Astrocyte (in vitro differentiated cells and primary cell): ENCODE measurements at regions not wholly inside any gene's neighbourhood (a gene's known extent, or its start where the extent isn't known, plus 50 kb on each side); places are given as distances from the start of the nearest gene placed in this dataset.
A peak's percentile ranks its signal among the peaks of the same experiment; 100 is the strongest.

Experiments used
- DNase-seq: peaks from one replicate; pipeline ENCODE4 v3.0.0-alpha.2; 2010; ENCODE audit warnings: low read depth
- FAIRE-seq: peaks from 2 replicates; lab custom pipeline; 2011; peaks lifted over from hg19 to GRCh38; lab: Jason Lieb, UNC
- H2AFZ ChIP-seq: 2 replicates; pipeline ENCODE4 v1.6.0; 2012; ENCODE audit warnings: low read depth, low read length, inconsistent platforms
- H3K27ac ChIP-seq: 2 replicates; pipeline ENCODE4 v1.5.1; 2011; ENCODE audit warnings: low read depth, low read length, inconsistent platforms
- H3K27me3 ChIP-seq: 2 replicates; pipeline ENCODE4 v1.6.0; 2011; ENCODE audit warnings: low read length, inconsistent platforms; ENCODE audit not compliant: insufficient read depth
- H3K36me3 ChIP-seq: 2 replicates; pipeline ENCODE4 v1.5.1; 2011; ENCODE audit warnings: low read length, inconsistent platforms; ENCODE audit not compliant: insufficient read depth
- H3K4me1 ChIP-seq: 2 replicates; pipeline ENCODE4 v1.5.1; 2011; ENCODE audit warnings: low read length, inconsistent platforms; ENCODE audit not compliant: insufficient read depth
- H3K4me2 ChIP-seq: 2 replicates; pipeline ENCODE4 v1.6.0; 2012; ENCODE audit warnings: low read length, inconsistent platforms
- H3K4me3 ChIP-seq: 2 replicates; pipeline ENCODE4 v1.5.1; 2011; ENCODE audit warnings: low read depth, mild to moderate bottlenecking, low read length, inconsistent platforms; ENCODE audit not compliant: insufficient read depth
- H3K79me2 ChIP-seq: 2 replicates; pipeline ENCODE4 v1.6.0; 2012; ENCODE audit warnings: mild to moderate bottlenecking, low read length, inconsistent platforms; ENCODE audit not compliant: insufficient read depth
- H3K9ac ChIP-seq: 2 replicates; pipeline ENCODE4 v1.6.0; 2012; ENCODE audit warnings: mild to moderate bottlenecking, low read length, inconsistent platforms
- H3K9me3 ChIP-seq: 2 replicates; pipeline ENCODE4 v1.5.1; 2012; ENCODE audit warnings: low read depth, mild to moderate bottlenecking, low read length, inconsistent platforms; ENCODE audit not compliant: insufficient read depth
- H4K20me1 ChIP-seq: 2 replicates; pipeline ENCODE4 v1.6.0; 2012; ENCODE audit warnings: low read length, inconsistent platforms; ENCODE audit not compliant: insufficient read depth
- H3K27ac Mint-ChIP-seq: one replicate; pipeline ENCODE4 v1.8.0; 2021; ENCODE audit warnings: mild to moderate bottlenecking, mixed read lengths; ENCODE audit not compliant: unreplicated experiment
- H3K27me3 Mint-ChIP-seq: one replicate; pipeline ENCODE4 v1.8.0; 2021; ENCODE audit warnings: low read depth, mixed read lengths; ENCODE audit not compliant: unreplicated experiment
- H3K36me3 Mint-ChIP-seq: one replicate; pipeline ENCODE4 v1.8.0; 2021; ENCODE audit warnings: low read depth, mixed read lengths; ENCODE audit not compliant: unreplicated experiment
- H3K4me1 Mint-ChIP-seq: one replicate; pipeline ENCODE4 v1.8.0; 2021; ENCODE audit warnings: low read depth, mixed read lengths; ENCODE audit not compliant: unreplicated experiment
- H3K4me3 Mint-ChIP-seq: one replicate; pipeline ENCODE4 v1.8.0; 2021; ENCODE audit warnings: mild to moderate bottlenecking, moderate library complexity, mixed read lengths; ENCODE audit not compliant: unreplicated experiment
- H3K9me3 Mint-ChIP-seq: one replicate; pipeline ENCODE4 v1.8.0; 2021; ENCODE audit warnings: mild to moderate bottlenecking, mixed read lengths; ENCODE audit not compliant: unreplicated experiment
- CTCF ChIP-seq: IDR thresholded peaks from 2 replicates; pipeline ENCODE4 v1.5.1; 2011; ENCODE audit warnings: low read depth, mild to moderate bottlenecking, inconsistent platforms, low read length, moderate library complexity; ENCODE audit not compliant: insufficient read depth
- EZH2 ChIP-seq: IDR thresholded peaks from 2 replicates; pipeline ENCODE4 v1.6.1; 2012; ENCODE audit warnings: mild to moderate bottlenecking, low read length, inconsistent platforms; ENCODE audit not compliant: insufficient read depth

GRCh38 chr5:73357576-73357975, 91.0 kb downstream of the FOXD1 start:
- Mint-ChIP-seq H3K27me3 (peaks cover 20% of the 10 kb centered on the region), H3K27ac (no peak overlapping the region), H3K9me3 (peaks cover 7% of the 10 kb centered on the region), H3K36me3 (peaks cover 5% of the 10 kb centered on the region), H3K4me1 (peaks cover 7% of the 10 kb centered on the region), H3K4me3 (no peak overlapping the region)
- no peaks in the 10 kb centered on the region for H3K27me3 ChIP-seq
- no peaks in the 10 kb centered on the region for H4K20me1 ChIP-seq
- H3K36me3 ChIP-seq: no peaks in the 10 kb centered on the region
- TF ChIP-seq EZH2: no peak
- no peak for TF ChIP-seq CTCF
- H3K27ac ChIP-seq: no peak overlapping the region
- no peaks in the 10 kb centered on the region for H3K9me3 ChIP-seq
- H2AFZ ChIP-seq: no peak overlapping the region
- H3K4me1 ChIP-seq: no peaks in the 10 kb centered on the region
- no peak for FAIRE-seq
- H3K4me2 ChIP-seq: no peak overlapping the region
- no peak overlapping the region for H3K9ac ChIP-seq
- DNase-seq: no peak
- no peak overlapping the region for H3K4me3 ChIP-seq
- H3K79me2 ChIP-seq: no peaks in the 10 kb centered on the region

- H3K9ac ChIP-seq: no peak overlapping the region
- no peak overlapping the region for H3K4me2 ChIP-seq
- H3K4me3 ChIP-seq: no peak overlapping the region
- H4K20me1 ChIP-seq: no peaks in the 10 kb centered on the region
- peaks cover under 1% of the 10 kb centered on the region for H3K9me3 ChIP-seq
- FAIRE-seq (peak; percentile 54), DNase-seq (peak; percentile 34)
- H2AFZ ChIP-seq: no peak overlapping the region
- no peak overlapping the region for H3K27ac ChIP-seq
- H3K4me1 Mint-ChIP-seq: peaks cover 7% of the 10 kb centered on the region
- peaks cover 5% of the 10 kb centered on the region for H3K36me3 Mint-ChIP-seq
- peaks cover 19% of the 10 kb centered on the region for H3K27me3 Mint-ChIP-seq
- peaks cover 11% of the 10 kb centered on the region for H3K9me3 Mint-ChIP-seq
- no peak overlapping the region for H3K4me3 Mint-ChIP-seq
- H3K4me1 ChIP-seq: no peaks in the 10 kb centered on the region
- H3K27me3 ChIP-seq: no peaks in the 10 kb centered on the region
- H3K79me2 ChIP-seq: no peaks in the 10 kb centered on the region
- H3K36me3 ChIP-seq: no peaks in the 10 kb centered on the region
- TF ChIP-seq EZH2: no peak
- no peak for TF ChIP-seq CTCF
- no peak overlapping the region for H3K27ac Mint-ChIP-seq
These were observed 93.5 kb downstream of the FOXD1 start for GRCh38 chr5:73355108-73355507.

DNA sequence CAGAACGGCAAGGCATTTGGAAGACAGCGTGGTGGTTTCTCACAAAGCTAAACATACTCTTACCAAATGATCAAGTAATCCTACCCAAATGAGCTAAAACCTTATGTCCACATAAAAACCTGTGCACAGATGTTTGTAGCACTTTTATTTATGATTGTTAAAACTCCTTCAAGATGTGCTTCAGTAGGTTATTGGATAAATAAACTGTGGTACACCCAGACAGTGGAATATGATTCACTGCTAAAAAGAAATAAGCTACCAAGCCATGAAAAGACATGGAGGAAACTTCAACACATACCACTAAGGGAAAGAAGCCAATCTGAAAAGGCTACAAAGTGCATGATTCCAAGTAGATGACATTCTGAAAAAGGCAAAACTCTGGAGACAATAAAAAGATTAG, 94.2 kb downstream of the FOXD1 start:
- H3K36me3 Mint-ChIP-seq: peaks cover 5% of the 10 kb centered on the region
- Histone ChIP-seq H3K36me3 (no peaks in the 10 kb centered on the region), H4K20me1 (no peaks in the 10 kb centered on the region), H3K9ac (no peak overlapping the region), H3K79me2 (no peaks in the 10 kb centered on the region), H2AFZ (no peak overlapping the region), H3K9me3 (peaks cover 3% of the 10 kb centered on the region), H3K4me1 (no peaks in the 10 kb centered on the region), H3K4me2 (no peak overlapping the region), H3K27ac (no peak overlapping the region), H3K4me3 (no peak overlapping the region), H3K27me3 (no peaks in the 10 kb centered on the region)
- H3K4me3 Mint-ChIP-seq: no peak overlapping the region
- peaks cover 7% of the 10 kb centered on the region for H3K4me1 Mint-ChIP-seq
- DNase-seq (peak; percentile 56), FAIRE-seq (peak; percentile 59)
- TF ChIP-seq CTCF: no peak
- no peak for TF ChIP-seq EZH2
- H3K9me3 Mint-ChIP-seq: peaks cover 16% of the 10 kb centered on the region
- no peak overlapping the region for H3K27ac Mint-ChIP-seq
- H3K27me3 Mint-ChIP-seq: peaks cover 19% of the 10 kb centered on the region
